Mucosa of descending colon (tissue), 3 donors: ENCODE measurements at regions not wholly inside any gene's neighbourhood (a gene's known extent, or its start where the extent isn't known, plus 50 kb on each side); places are given as distances from the start of the nearest gene placed in this dataset.

Experiments used
- ATAC-seq: fragments of 200-7000 bp; cut with Tn5 transposase; one replicate; pipeline ENCODE4 v1.9.1; 2020; ENCODE audit warnings: mild to moderate bottlenecking, moderate library complexity
- DNase-seq, 3 donors: peaks; one replicate each; pipeline ENCODE4 v3.0.0-alpha.2; 2020
- H3K36me3 ChIP-seq: fragments of 200-600 bp; one replicate; pipeline ENCODE4 v1.8.0; 2021; ENCODE audit warnings: low read depth, mild to moderate bottlenecking
- H3K4me1 ChIP-seq: fragments of 200-600 bp; one replicate; pipeline ENCODE4 v1.8.0; 2021; ENCODE audit warnings: low read depth, mild to moderate bottlenecking
- H3K4me3 ChIP-seq: fragments of 200-600 bp; one replicate; pipeline ENCODE4 v1.8.0; 2021; ENCODE audit warnings: mild to moderate bottlenecking
- H3K9me3 ChIP-seq: fragments of 200-600 bp; one replicate; pipeline ENCODE4 v1.8.0; 2021; ENCODE audit warnings: mild to moderate bottlenecking
- intact Hi-C, 2 donors: fragments of 100-400 bp; cut with DNase I in 1 of 2; cut with micrococcal nuclease in 1 of 2; formaldehyde crosslinking; loops; one replicate each; pipeline versions ENCODE4 v1.11.0 to v1.11.1; 2022; cut with DNase I, micrococcal nuclease
- TF ChIP-seq, protein P1 (sequence below): fragments of 200-600 bp; IDR thresholded peaks from one replicate; pipeline ENCODE4 v1.8.0; 2022; ENCODE audit warnings: antibody characterized with exemption, mild to moderate bottlenecking
- donor health status: DM: no; HTN: no; CAD: no; lungs with moderate emphysema.
- donor health status: DM: no; HTN: no; CAD: no.
- donor health status: DM: no; HTN: yes; CAD: no.

DNA sequence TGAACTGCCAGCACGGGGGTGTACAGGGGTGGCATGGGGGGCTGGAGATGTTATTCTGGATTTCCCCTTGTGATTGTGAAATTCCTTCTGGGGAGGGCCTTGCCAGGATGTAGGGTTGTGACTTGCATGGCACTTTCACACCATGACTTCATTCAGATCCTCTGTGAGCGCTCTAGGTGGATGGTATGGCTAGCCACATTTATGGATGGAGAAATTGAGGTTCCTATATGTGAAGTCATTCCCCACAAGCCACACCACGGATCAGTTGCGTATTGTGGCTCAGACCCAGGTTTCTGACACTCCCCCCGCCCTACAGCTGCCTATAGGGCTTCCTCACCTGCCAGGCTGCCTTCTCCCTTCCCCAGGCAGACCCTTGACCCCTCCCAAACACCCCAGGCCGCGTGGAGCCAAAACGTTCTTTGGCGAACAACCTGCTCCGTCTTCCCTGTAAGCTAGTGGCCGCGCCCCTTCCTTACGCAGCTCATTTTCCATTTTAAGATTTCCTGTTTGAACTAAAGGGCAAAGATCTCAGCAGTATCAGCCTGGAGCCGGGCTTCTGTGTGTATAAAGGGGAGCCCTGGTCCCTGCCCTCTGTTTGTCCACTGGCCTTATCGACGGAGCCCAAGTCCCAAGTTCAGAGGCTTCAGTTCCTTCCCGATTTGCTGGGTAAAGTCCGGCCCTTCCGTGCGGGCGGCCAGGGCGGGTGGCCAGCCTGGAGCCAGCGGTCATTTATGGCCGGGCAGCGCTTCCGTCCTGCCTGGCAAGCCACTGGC is 97.8 kb upstream of the KLF4 start:
- TF ChIP-seq, protein P1, sequence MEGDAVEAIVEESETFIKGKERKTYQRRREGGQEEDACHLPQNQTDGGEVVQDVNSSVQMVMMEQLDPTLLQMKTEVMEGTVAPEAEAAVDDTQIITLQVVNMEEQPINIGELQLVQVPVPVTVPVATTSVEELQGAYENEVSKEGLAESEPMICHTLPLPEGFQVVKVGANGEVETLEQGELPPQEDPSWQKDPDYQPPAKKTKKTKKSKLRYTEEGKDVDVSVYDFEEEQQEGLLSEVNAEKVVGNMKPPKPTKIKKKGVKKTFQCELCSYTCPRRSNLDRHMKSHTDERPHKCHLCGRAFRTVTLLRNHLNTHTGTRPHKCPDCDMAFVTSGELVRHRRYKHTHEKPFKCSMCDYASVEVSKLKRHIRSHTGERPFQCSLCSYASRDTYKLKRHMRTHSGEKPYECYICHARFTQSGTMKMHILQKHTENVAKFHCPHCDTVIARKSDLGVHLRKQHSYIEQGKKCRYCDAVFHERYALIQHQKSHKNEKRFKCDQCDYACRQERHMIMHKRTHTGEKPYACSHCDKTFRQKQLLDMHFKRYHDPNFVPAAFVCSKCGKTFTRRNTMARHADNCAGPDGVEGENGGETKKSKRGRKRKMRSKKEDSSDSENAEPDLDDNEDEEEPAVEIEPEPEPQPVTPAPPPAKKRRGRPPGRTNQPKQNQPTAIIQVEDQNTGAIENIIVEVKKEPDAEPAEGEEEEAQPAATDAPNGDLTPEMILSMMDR, result no peak
- peak; percentile 85 to 93 (median 86) for DNase-seq
- H3K4me3 ChIP-seq, result no peak overlapping the region
- ATAC-seq, result peak; percentile 91
- no peaks in the 10 kb centered on the region for H3K9me3 ChIP-seq
- H3K36me3 ChIP-seq, result no peaks in the 10 kb centered on the region
- intact Hi-C loops, result no loop called here
- H3K4me1 ChIP-seq, result peaks cover 7% of the 10 kb centered on the region

DNA sequence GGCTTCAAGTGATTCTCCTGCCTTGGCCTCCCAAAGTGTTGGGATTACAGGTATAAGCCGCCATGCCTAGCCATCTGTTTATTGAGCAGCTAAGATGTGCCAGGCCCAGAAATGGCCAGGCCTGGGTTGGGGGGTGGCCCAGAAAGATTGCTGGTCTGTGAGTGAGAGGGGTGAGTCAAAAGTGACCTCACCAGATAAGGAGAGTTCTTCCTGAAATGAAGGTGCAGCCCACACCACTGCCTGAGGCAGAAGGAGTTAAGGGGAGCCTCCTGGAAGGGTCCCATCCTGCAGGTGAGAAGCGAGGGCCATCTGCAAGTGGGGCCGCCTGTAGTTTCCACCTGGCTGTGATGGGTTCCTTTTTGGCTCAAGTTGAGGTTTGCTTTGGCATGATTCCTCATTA is 96.9 kb upstream of the KLF4 start:
- DNase-seq (no peak), ATAC-seq (no peak)
- Histone ChIP-seq H3K9me3 (no peaks in the 10 kb centered on the region), H3K4me3 (no peak overlapping the region), H3K4me1 (peaks cover 4% of the 10 kb centered on the region), H3K36me3 (no peaks in the 10 kb centered on the region)
- TF ChIP-seq, protein P1, result no peak
- intact Hi-C loops, result no loop called here

DNA sequence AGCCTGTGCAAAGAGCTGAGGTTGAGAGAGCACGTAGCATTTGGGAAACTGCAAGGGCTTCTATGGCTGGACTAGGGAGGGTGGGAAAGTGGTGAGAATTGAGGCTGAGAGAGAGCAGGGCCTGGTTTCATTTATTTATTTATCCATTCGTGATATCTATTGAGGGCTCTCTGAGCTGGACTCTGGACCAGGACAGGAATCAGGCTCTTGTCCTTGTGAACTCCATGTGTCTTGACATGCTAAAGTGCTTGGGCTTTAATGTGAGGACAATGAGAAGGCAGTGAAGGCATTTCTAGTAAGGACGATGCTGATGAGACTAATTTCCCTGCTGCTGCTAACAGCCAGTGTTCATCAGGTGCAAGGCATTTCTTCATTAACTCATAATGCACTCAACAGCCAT is 95.9 kb upstream of the KLF4 start:
- ATAC-seq, result no peak
- TF ChIP-seq, protein P1, result no peak
- peaks cover 4% of the 10 kb centered on the region for H3K4me1 ChIP-seq
- H3K4me3 ChIP-seq, result no peak overlapping the region
- DNase-seq, result no peak
- intact Hi-C loops, result no loop called here
- no peaks in the 10 kb centered on the region for H3K9me3 ChIP-seq
- H3K36me3 ChIP-seq, result no peaks in the 10 kb centered on the region

DNA sequence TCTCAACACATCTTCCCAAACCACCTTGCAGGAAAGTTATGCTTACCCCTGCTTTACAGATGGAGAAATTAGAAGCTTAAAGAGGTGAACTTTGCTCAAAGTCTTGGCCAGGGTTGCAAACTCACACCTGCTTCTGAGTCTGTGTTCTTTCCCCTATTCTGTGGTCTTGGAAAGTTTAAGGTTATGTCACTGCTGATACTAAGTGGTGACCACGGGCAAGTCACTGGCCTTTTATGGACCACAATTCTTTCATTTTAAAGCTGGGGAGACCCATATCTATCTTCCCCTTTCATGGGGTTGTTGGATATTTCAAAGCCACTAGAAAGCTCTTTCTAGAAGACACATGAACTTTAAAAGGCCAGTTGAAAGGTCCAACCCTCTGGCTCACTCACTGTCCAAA is 95.4 kb upstream of the KLF4 start:
- H3K9me3 ChIP-seq, result no peaks in the 10 kb centered on the region
- H3K36me3 ChIP-seq, result no peaks in the 10 kb centered on the region
- no peak overlapping the region for H3K4me3 ChIP-seq
- TF ChIP-seq, protein P1, result no peak
- H3K4me1 ChIP-seq, result peaks cover 4% of the 10 kb centered on the region
- intact Hi-C loops, result no loop called here
- no peak for ATAC-seq
- no peak for DNase-seq

DNA sequence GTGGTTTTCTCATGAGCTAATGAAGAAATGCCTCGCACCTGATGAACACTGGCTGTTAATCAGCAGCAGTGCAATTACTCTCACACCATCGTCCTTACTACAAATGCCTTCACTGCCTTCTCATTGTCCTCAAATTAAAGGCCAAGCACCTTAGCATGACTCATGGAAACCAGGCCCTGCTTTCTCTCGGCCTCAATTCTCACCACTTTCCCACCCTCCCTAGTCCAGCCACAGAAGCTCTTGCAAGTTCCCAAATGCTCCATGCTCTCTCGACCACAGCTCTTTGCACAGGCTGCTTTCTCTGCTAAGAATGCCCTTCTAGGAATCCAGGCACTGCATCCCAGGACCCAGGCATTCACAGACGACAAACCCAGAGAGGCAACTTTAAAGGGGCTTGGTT is 94.6 kb upstream of the KLF4 start:
- Histone ChIP-seq H3K4me3 (no peak overlapping the region), H3K4me1 (peaks cover 4% of the 10 kb centered on the region), H3K9me3 (no peaks in the 10 kb centered on the region), H3K36me3 (no peaks in the 10 kb centered on the region)
- no peak for ATAC-seq
- intact Hi-C loops, result no loop called here
- no peak for DNase-seq
- TF ChIP-seq, protein P1, result no peak
